Liver (tissue), 3 donors: ENCODE measurements at regions not wholly inside any gene's neighbourhood (a gene's known extent, or its start where the extent isn't known, plus 50 kb on each side); places are given as distances from the start of the nearest gene placed in this dataset.

ENCODE experiments used
- SP1 ChIP-seq: IDR thresholded peaks from 2 replicates; pipeline ENCODE4 v1.6.1; 2018; ENCODE audit warnings: antibody characterized with exemption, mild to moderate bottlenecking
- TAF1 ChIP-seq: conservative IDR thresholded peaks from 2 replicates; pipeline ENCODE4 v1.6.1; 2016; ENCODE audit warnings: antibody characterized with exemption, mild to moderate bottlenecking
- TF ChIP-seq, protein P1 (sequence below): fragments of 150-350 bp; IDR thresholded peaks from 2 replicates; pipeline ENCODE4 v1.5.1; 2017; ENCODE audit warnings: improper control_type of control experiment, low read depth, low read length; ENCODE audit not compliant: missing input control
- TF ChIP-seq, protein P2 (sequence below): IDR thresholded peaks from 2 replicates; pipeline ENCODE4 v1.6.1; 2016; ENCODE audit warnings: antibody characterized with exemption, mild to moderate bottlenecking
- donor health status: healthy.
- donor health status: healthy.

GRCh38 chr20:54839224-54839623 is 363.8 kb downstream of the DOK5 start:
- no peak for TF ChIP-seq SP1
- TF ChIP-seq, protein P1, sequence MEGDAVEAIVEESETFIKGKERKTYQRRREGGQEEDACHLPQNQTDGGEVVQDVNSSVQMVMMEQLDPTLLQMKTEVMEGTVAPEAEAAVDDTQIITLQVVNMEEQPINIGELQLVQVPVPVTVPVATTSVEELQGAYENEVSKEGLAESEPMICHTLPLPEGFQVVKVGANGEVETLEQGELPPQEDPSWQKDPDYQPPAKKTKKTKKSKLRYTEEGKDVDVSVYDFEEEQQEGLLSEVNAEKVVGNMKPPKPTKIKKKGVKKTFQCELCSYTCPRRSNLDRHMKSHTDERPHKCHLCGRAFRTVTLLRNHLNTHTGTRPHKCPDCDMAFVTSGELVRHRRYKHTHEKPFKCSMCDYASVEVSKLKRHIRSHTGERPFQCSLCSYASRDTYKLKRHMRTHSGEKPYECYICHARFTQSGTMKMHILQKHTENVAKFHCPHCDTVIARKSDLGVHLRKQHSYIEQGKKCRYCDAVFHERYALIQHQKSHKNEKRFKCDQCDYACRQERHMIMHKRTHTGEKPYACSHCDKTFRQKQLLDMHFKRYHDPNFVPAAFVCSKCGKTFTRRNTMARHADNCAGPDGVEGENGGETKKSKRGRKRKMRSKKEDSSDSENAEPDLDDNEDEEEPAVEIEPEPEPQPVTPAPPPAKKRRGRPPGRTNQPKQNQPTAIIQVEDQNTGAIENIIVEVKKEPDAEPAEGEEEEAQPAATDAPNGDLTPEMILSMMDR = no peak
- TF ChIP-seq, protein P2, sequence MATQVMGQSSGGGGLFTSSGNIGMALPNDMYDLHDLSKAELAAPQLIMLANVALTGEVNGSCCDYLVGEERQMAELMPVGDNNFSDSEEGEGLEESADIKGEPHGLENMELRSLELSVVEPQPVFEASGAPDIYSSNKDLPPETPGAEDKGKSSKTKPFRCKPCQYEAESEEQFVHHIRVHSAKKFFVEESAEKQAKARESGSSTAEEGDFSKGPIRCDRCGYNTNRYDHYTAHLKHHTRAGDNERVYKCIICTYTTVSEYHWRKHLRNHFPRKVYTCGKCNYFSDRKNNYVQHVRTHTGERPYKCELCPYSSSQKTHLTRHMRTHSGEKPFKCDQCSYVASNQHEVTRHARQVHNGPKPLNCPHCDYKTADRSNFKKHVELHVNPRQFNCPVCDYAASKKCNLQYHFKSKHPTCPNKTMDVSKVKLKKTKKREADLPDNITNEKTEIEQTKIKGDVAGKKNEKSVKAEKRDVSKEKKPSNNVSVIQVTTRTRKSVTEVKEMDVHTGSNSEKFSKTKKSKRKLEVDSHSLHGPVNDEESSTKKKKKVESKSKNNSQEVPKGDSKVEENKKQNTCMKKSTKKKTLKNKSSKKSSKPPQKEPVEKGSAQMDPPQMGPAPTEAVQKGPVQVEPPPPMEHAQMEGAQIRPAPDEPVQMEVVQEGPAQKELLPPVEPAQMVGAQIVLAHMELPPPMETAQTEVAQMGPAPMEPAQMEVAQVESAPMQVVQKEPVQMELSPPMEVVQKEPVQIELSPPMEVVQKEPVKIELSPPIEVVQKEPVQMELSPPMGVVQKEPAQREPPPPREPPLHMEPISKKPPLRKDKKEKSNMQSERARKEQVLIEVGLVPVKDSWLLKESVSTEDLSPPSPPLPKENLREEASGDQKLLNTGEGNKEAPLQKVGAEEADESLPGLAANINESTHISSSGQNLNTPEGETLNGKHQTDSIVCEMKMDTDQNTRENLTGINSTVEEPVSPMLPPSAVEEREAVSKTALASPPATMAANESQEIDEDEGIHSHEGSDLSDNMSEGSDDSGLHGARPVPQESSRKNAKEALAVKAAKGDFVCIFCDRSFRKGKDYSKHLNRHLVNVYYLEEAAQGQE = no peak
- TF ChIP-seq TAF1 = no peak
